GM21717 (cell line): ENCODE measurements at regions not wholly inside any gene's neighbourhood (a gene's known extent, or its start where the extent isn't known, plus 50 kb on each side); places are given as distances from the start of the nearest gene placed in this dataset.

Experiments used
- ATAC-seq: cut with Tn5 transposase; IDR thresholded peaks from one replicate; pipeline ENCODE4 v1.9.1; 2021; ENCODE audit warnings: mild to moderate bottlenecking, moderate library complexity; ENCODE audit not compliant: unreplicated experiment

- no peak for ATAC-seq
Observed at GRCh38 chr3:94564247-94564646, 501.4 kb downstream of the NSUN3 start.

GRCh38 chr3:94568041-94568440 lies 505.2 kb downstream of the NSUN3 start:
- no peak for ATAC-seq

- no peak for ATAC-seq
Observed at GRCh38 chr3:94573337-94573736, 510.5 kb downstream of the NSUN3 start.

- no peak for ATAC-seq
Observed at GRCh38 chr3:94587291-94587690, 524.4 kb downstream of the NSUN3 start.

GRCh38 chr3:94593526-94594150 lies 530.8 kb downstream of the NSUN3 start:
- ATAC-seq, result no peak

GRCh38 chr3:94596141-94596540 lies 533.3 kb downstream of the NSUN3 start:
- no peak for ATAC-seq

GRCh38 chr3:94596887-94597566 lies 534.2 kb downstream of the NSUN3 start:
- ATAC-seq, result peak; percentile 78

GRCh38 chr3:94607778-94608177 lies 544.9 kb downstream of the NSUN3 start:
- ATAC-seq, result no peak

- no peak for ATAC-seq
Observed at GRCh38 chr3:94609908-94610307, 547.0 kb downstream of the NSUN3 start.

GRCh38 chr3:94611596-94611995 lies 548.7 kb downstream of the NSUN3 start:
- no peak for ATAC-seq

- ATAC-seq, result no peak
Observed at GRCh38 chr3:94612631-94613030, 549.8 kb downstream of the NSUN3 start.

- ATAC-seq, result no peak
Observed at GRCh38 chr3:94614192-94614591, 551.3 kb downstream of the NSUN3 start.

- ATAC-seq, result no peak
Observed at GRCh38 chr3:94615275-94616065, 552.6 kb downstream of the NSUN3 start.

- no peak for ATAC-seq
Observed at GRCh38 chr3:94616833-94617232, 554.0 kb downstream of the NSUN3 start.

- ATAC-seq, result no peak
Observed at GRCh38 chr3:94617312-94617711, 554.5 kb downstream of the NSUN3 start.

- ATAC-seq, result no peak
Observed at GRCh38 chr3:94619643-94620042, 556.8 kb downstream of the NSUN3 start.

GRCh38 chr3:94626573-94626972 lies 563.7 kb downstream of the NSUN3 start:
- no peak for ATAC-seq

- no peak for ATAC-seq
Observed at GRCh38 chr3:94627689-94628088, 564.8 kb downstream of the NSUN3 start.

GRCh38 chr3:94643400-94643799 lies 580.5 kb downstream of the NSUN3 start:
- ATAC-seq, result no peak

- no peak for ATAC-seq
Observed at GRCh38 chr3:94645790-94646189, 582.9 kb downstream of the NSUN3 start.

- ATAC-seq, result no peak
Observed at GRCh38 chr3:94647131-94647530, 584.3 kb downstream of the NSUN3 start.
